IPS-15b (cell line): ENCODE measurements at regions not wholly inside any gene's neighbourhood (a gene's known extent, or its start where the extent isn't known, plus 50 kb on each side); places are given as distances from the start of the nearest gene placed in this dataset.
"Not testable (repeated sequence)": the region's sequence is repeated elsewhere in the genome, so short reads cannot be mapped to it uniquely, and the experiment has no call there.

ENCODE experiments used
- H3K27me3 ChIP-seq: one replicate; pipeline ENCODE4 v1.6.1; 2013; ENCODE audit warnings: low read length; ENCODE audit not compliant: control insufficient read depth, insufficient read depth
- H3K36me3 ChIP-seq: one replicate; pipeline ENCODE4 v1.6.1; 2013; ENCODE audit warnings: low read length; ENCODE audit not compliant: control insufficient read depth, insufficient read depth
- H3K4me1 ChIP-seq: one replicate; pipeline ENCODE4 v1.6.1; 2013; ENCODE audit warnings: mild to moderate bottlenecking, low read length; ENCODE audit not compliant: control insufficient read depth, insufficient read depth
- H3K4me3 ChIP-seq: one replicate; pipeline ENCODE4 v1.5.1; 2013; ENCODE audit warnings: low read depth, low read length
- H3K9ac ChIP-seq: one replicate; pipeline ENCODE4 v1.6.1; 2013; ENCODE audit warnings: low read depth, mild to moderate bottlenecking, low read length
- H3K9me3 ChIP-seq: one replicate; pipeline ENCODE4 v1.6.1; 2013; ENCODE audit warnings: mild to moderate bottlenecking, low read length; ENCODE audit not compliant: control insufficient read depth, insufficient read depth

GRCh38 chr2:240255811-240256703 lies 115.6 kb upstream of the OTOS start:
- H3K27me3 ChIP-seq = no peaks in the 10 kb centered on the region
- no peak overlapping the region for H3K4me3 ChIP-seq
- no peaks in the 10 kb centered on the region for H3K4me1 ChIP-seq
- no peaks in the 10 kb centered on the region for H3K9me3 ChIP-seq
- no peak overlapping the region for H3K9ac ChIP-seq
- no peaks in the 10 kb centered on the region for H3K36me3 ChIP-seq

GRCh38 chr2:240256704-240257637 lies 116.5 kb upstream of the OTOS start:
- Histone ChIP-seq H3K9me3 (no peaks in the 10 kb centered on the region), H3K36me3 (no peaks in the 10 kb centered on the region), H3K4me3 (no peak overlapping the region), H3K4me1 (no peaks in the 10 kb centered on the region), H3K9ac (no peak overlapping the region), H3K27me3 (no peaks in the 10 kb centered on the region)

- Histone ChIP-seq H3K36me3 (no peaks in the 10 kb centered on the region), H3K4me1 (no peaks in the 10 kb centered on the region), H3K27me3 (no peaks in the 10 kb centered on the region), H3K4me3 (no peak overlapping the region), H3K9ac (no peak overlapping the region), H3K9me3 (peaks cover 5% of the 10 kb centered on the region)
Measured at GRCh38 chr2:240257940-240258580, 117.6 kb upstream of the OTOS start.

GRCh38 chr2:240258685-240259084 lies 118.2 kb upstream of the OTOS start:
- H3K9ac ChIP-seq = no peak overlapping the region
- H3K4me1 ChIP-seq = no peaks in the 10 kb centered on the region
- no peak overlapping the region for H3K4me3 ChIP-seq
- no peaks in the 10 kb centered on the region for H3K36me3 ChIP-seq
- H3K9me3 ChIP-seq = peaks cover 5% of the 10 kb centered on the region
- H3K27me3 ChIP-seq = no peaks in the 10 kb centered on the region

GRCh38 chr2:240259201-240259923 lies 118.9 kb upstream of the OTOS start:
- Histone ChIP-seq H3K4me1 (no peaks in the 10 kb centered on the region), H3K36me3 (no peaks in the 10 kb centered on the region), H3K27me3 (no peaks in the 10 kb centered on the region), H3K9ac (no peak overlapping the region), H3K9me3 (peaks cover 5% of the 10 kb centered on the region), H3K4me3 (no peak overlapping the region)

GRCh38 chr2:240259924-240260529 lies 119.6 kb upstream of the OTOS start:
- no peaks in the 10 kb centered on the region for H3K4me1 ChIP-seq
- no peaks in the 10 kb centered on the region for H3K36me3 ChIP-seq
- H3K9ac ChIP-seq = no peak overlapping the region
- H3K27me3 ChIP-seq = no peaks in the 10 kb centered on the region
- H3K9me3 ChIP-seq = peaks cover 5% of the 10 kb centered on the region
- H3K4me3 ChIP-seq = no peak overlapping the region

- Histone ChIP-seq H3K36me3 (no peaks in the 10 kb centered on the region), H3K27me3 (no peaks in the 10 kb centered on the region), H3K9ac (no peak overlapping the region), H3K4me3 (no peak overlapping the region), H3K9me3 (peaks cover 5% of the 10 kb centered on the region), H3K4me1 (no peaks in the 10 kb centered on the region)
Measured at GRCh38 chr2:240260664-240261063, 120.2 kb upstream of the OTOS start.

GRCh38 chr2:240262578-240262977 lies 122.1 kb upstream of the OTOS start:
- not testable (repeated sequence) for H3K27me3 ChIP-seq, H3K9me3 ChIP-seq, H3K9ac ChIP-seq

GRCh38 chr2:240269380-240269779 lies 128.9 kb upstream of the OTOS start:
- Histone ChIP-seq H3K9me3 (peaks cover 3% of the 10 kb centered on the region), H3K9ac (no peak overlapping the region), H3K36me3 (no peaks in the 10 kb centered on the region), H3K4me1 (no peaks in the 10 kb centered on the region), H3K4me3 (no peak overlapping the region), H3K27me3 (no peaks in the 10 kb centered on the region)

More at GRCh38 chr2:240262578-240262977, 122.1 kb upstream of the OTOS start:
- H3K4me1 ChIP-seq, H3K36me3 ChIP-seq, H3K4me3 ChIP-seq: not testable (repeated sequence)

- no peak overlapping the region for H3K9ac ChIP-seq
- H3K36me3 ChIP-seq = no peaks in the 10 kb centered on the region
- H3K9me3 ChIP-seq = peaks cover 3% of the 10 kb centered on the region
- no peaks in the 10 kb centered on the region for H3K4me1 ChIP-seq
- no peak overlapping the region for H3K4me3 ChIP-seq
- no peaks in the 10 kb centered on the region for H3K27me3 ChIP-seq
Measured at GRCh38 chr2:240269886-240270285, 129.4 kb upstream of the OTOS start.
